Smooth muscle cell (in vitro differentiated cells): ENCODE measurements at regions not wholly inside any gene's neighbourhood (a gene's known extent, or its start where the extent isn't known, plus 50 kb on each side); places are given as distances from the start of the nearest gene placed in this dataset.
"Not testable (repeated sequence)": the region's sequence is repeated elsewhere in the genome, so short reads cannot be mapped to it uniquely, and the experiment has no call there.

Source experiments
- DNase-seq: peaks from one replicate; lab custom pipeline; 2025; ENCODE audit not compliant: unreplicated experiment; lab: John Stamatoyannopoulos, UW
- H2AFZ ChIP-seq: fragments of 200-600 bp; sonication (generic); 2 replicates; pipeline ENCODE4 v1.6.0; 2016; ENCODE audit warnings: antibody characterized with exemption, low read depth, mild to moderate bottlenecking
- H3F3A ChIP-seq: fragments of 200-600 bp; sonication (generic); 2 replicates; pipeline ENCODE4 v1.6.0; 2017; ENCODE audit warnings: antibody characterized with exemption, low read depth
- H3K27ac ChIP-seq: fragments of 200-600 bp; sonication (generic); 2 replicates; pipeline ENCODE4 v1.5.1; 2016; ENCODE audit warnings: low read depth, mild to moderate bottlenecking
- H3K27me3 ChIP-seq: fragments of 200-600 bp; sonication (generic); 2 replicates; pipeline ENCODE4 v1.6.1; 2016; ENCODE audit warnings: low read depth, mild to moderate bottlenecking
- H3K36me3 ChIP-seq: fragments of 200-600 bp; sonication (generic); 2 replicates; pipeline ENCODE4 v1.5.1; 2016; ENCODE audit warnings: low read depth
- H3K4me1 ChIP-seq: fragments of 200-600 bp; sonication (generic); 2 replicates; pipeline ENCODE4 v1.5.1; 2016; ENCODE audit warnings: low read depth
- H3K4me2 ChIP-seq: fragments of 200-600 bp; sonication (generic); 2 replicates; pipeline ENCODE4 v1.6.0; 2016; ENCODE audit warnings: mild to moderate bottlenecking
- H3K4me3 ChIP-seq: fragments of 200-600 bp; sonication (generic); 2 replicates; pipeline ENCODE4 v1.5.1; 2016; ENCODE audit warnings: mild to moderate bottlenecking
- H3K79me2 ChIP-seq: fragments of 200-600 bp; sonication (generic); 2 replicates; pipeline ENCODE4 v1.6.0; 2016; ENCODE audit warnings: low read depth, mild to moderate bottlenecking
- H3K9ac ChIP-seq: fragments of 200-600 bp; sonication (generic); 2 replicates; pipeline ENCODE4 v1.6.0; 2016; ENCODE audit warnings: low read depth
- H3K9me3 ChIP-seq: fragments of 200-600 bp; sonication (generic); replicated peaks from 2 replicates; pipeline ENCODE4 v1.5.1; 2016; ENCODE audit warnings: low read depth
- H4K20me1 ChIP-seq: fragments of 200-600 bp; sonication (generic); 2 replicates; pipeline ENCODE4 v1.6.0; 2016; ENCODE audit warnings: low read depth
- CTCF ChIP-seq: fragments of 200-600 bp; sonication (generic); IDR thresholded peaks from 2 replicates; pipeline ENCODE4 v1.5.1; 2017; ENCODE audit warnings: borderline replicate concordance, mild to moderate bottlenecking, antibody characterized with exemption; ENCODE audit not compliant: insufficient read depth, poor library complexity, severe bottlenecking
- WGBS: methylation state at CpG from one replicate; pipeline ENCODE4 v1.1.7; 2016; ENCODE audit warnings: low lambda C conversion rate; 5-methylcytosine and 5-hydroxymethylcytosine counted together

GRCh38 chr14:66015071-66015780 lies 470.9 kb upstream of the CCDC196 start:
- no peaks in the 10 kb centered on the region for H3F3A ChIP-seq
- no peak overlapping the region for H3K4me3 ChIP-seq
- 47% methylated on average over 4 of the region's 4 CpGs for WGBS
- H3K9me3 ChIP-seq, result no peaks in the 10 kb centered on the region
- TF ChIP-seq CTCF, result no peak
- H4K20me1 ChIP-seq, result no peaks in the 10 kb centered on the region
- H3K36me3 ChIP-seq, result no peaks in the 10 kb centered on the region
- no peak overlapping the region for H3K27ac ChIP-seq
- no peak overlapping the region for H2AFZ ChIP-seq
- H3K79me2 ChIP-seq, result no peaks in the 10 kb centered on the region
- peaks cover 3% of the 10 kb centered on the region for H3K4me1 ChIP-seq
- H3K4me2 ChIP-seq, result no peak overlapping the region
- H3K27me3 ChIP-seq, result peaks cover 15% of the 10 kb centered on the region
- H3K9ac ChIP-seq, result no peak overlapping the region
- DNase-seq, result no peak

GRCh38 chr14:66017927-66018326 lies 468.2 kb upstream of the CCDC196 start:
- Histone ChIP-seq H3K4me1 (no peaks in the 10 kb centered on the region), H3K36me3 (no peaks in the 10 kb centered on the region), H3K9ac (no peak overlapping the region), H3F3A (no peaks in the 10 kb centered on the region), H3K27me3 (peaks cover 29% of the 10 kb centered on the region), H4K20me1 (no peaks in the 10 kb centered on the region), H3K27ac (no peak overlapping the region), H3K9me3 (no peaks in the 10 kb centered on the region), H2AFZ (no peak overlapping the region), H3K4me2 (no peak overlapping the region), H3K79me2 (no peaks in the 10 kb centered on the region), H3K4me3 (no peak overlapping the region)
- no peak for DNase-seq
- TF ChIP-seq CTCF, result no peak
- 25% methylated on average over 1 of the region's 1 CpG for WGBS

GRCh38 chr14:66022526-66022925 lies 463.6 kb upstream of the CCDC196 start:
- Histone ChIP-seq H3K9me3 (no peaks in the 10 kb centered on the region), H3K4me1 (no peaks in the 10 kb centered on the region), H3F3A (no peaks in the 10 kb centered on the region), H4K20me1 (no peaks in the 10 kb centered on the region), H3K27ac (no peak overlapping the region), H3K27me3 (peaks cover 53% of the 10 kb centered on the region), H3K36me3 (no peaks in the 10 kb centered on the region), H3K4me2 (no peak overlapping the region), H2AFZ (no peak overlapping the region), H3K9ac (no peak overlapping the region), H3K79me2 (no peaks in the 10 kb centered on the region), H3K4me3 (no peak overlapping the region)
- DNase-seq, result no peak
- 88% methylated on average over 8 of the region's 8 CpGs for WGBS
- no peak for TF ChIP-seq CTCF

- Histone ChIP-seq H4K20me1 (no peaks in the 10 kb centered on the region), H3K27ac (no peak overlapping the region), H3K79me2 (no peaks in the 10 kb centered on the region), H3K4me2 (no peak overlapping the region), H3K9me3 (no peaks in the 10 kb centered on the region), H3K36me3 (no peaks in the 10 kb centered on the region), H3K4me1 (no peaks in the 10 kb centered on the region), H3F3A (no peaks in the 10 kb centered on the region), H2AFZ (no peak overlapping the region), H3K4me3 (no peak overlapping the region), H3K27me3 (peaks cover 43% of the 10 kb centered on the region), H3K9ac (no peak overlapping the region)
- 95% methylated on average over 5 of the region's 5 CpGs for WGBS
- no peak for DNase-seq
- no peak for TF ChIP-seq CTCF
Observed at GRCh38 chr14:66025779-66026178, 460.4 kb upstream of the CCDC196 start.

DNA sequence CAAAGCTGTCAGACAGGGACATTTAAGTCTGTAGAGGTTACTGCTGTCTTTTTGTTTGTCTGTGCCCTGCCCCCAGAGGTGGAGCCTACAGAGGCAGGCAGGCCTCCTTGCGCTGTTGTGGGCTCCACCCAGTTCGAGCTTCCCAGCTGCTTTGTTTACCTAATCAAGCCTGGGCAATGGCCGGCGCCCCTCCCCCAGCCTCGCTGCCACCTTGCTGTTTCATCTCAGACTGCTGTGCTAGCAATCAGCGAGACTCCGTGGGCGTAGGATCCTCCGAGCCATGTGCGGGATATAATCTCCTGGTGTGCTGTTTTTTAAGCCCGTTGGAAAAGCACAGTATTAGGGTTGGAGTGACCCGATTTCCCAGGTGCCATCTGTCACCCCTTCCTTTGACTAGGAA lies 454.2 kb upstream of the CCDC196 start:
- over 99% methylated on average over 12 of the region's 12 CpGs for WGBS
- H2AFZ ChIP-seq, DNase-seq, H4K20me1 ChIP-seq, H3K79me2 ChIP-seq, H3K36me3 ChIP-seq, H3K27me3 ChIP-seq, H3K4me2 ChIP-seq, H3F3A ChIP-seq, H3K9ac ChIP-seq, H3K9me3 ChIP-seq, H3K4me3 ChIP-seq, H3K27ac ChIP-seq, H3K4me1 ChIP-seq: not testable (repeated sequence)
